ENCODE measurements at regions not wholly inside any gene's neighbourhood (a gene's known extent, or its start where the extent isn't known, plus 50 kb on each side); places are given as distances from the start of the nearest gene placed in this dataset.

- TF ChIP-seq NFRKB (IDR thresholded peaks at IDR 0.05), result no peak
- TF ChIP-seq SUZ12 (IDR thresholded peaks at IDR 0.05), result no peak
- TF ChIP-seq FOXM1 (IDR thresholded peaks at IDR 0.05; ENCODE audit: borderline replicate concordance), result no peak
- TF ChIP-seq CTBP1 (IDR thresholded peaks at IDR 0.05; ENCODE audit: borderline replicate concordance), result no peak
- no peak for TF ChIP-seq BHLHE40 (IDR thresholded peaks at IDR 0.05; ENCODE audit: borderline replicate concordance)
- no peak for TF ChIP-seq SP1 (IDR thresholded peaks at IDR 0.05)
- no peak for TF ChIP-seq PKNOX1 (IDR thresholded peaks at IDR 0.05)
- TF ChIP-seq TARDBP (IDR thresholded peaks at IDR 0.05), result no peak
Measured at GRCh38 chr12:28811457-28811856, 337.6 kb upstream of the FAR2 start.
